H9 (cell line): ENCODE measurements at regions not wholly inside any gene's neighbourhood (a gene's known extent, or its start where the extent isn't known, plus 50 kb on each side); places are given as distances from the start of the nearest gene placed in this dataset.

Experiments used
- DNase-seq: peaks from one replicate; pipeline ENCODE4 v3.0.0-alpha.2; 2017
- H2AFZ ChIP-seq: one replicate; pipeline ENCODE4 v1.6.1; 2013; ENCODE audit warnings: mild to moderate bottlenecking, low read length, control low read depth, moderate library complexity
- H2AK5ac ChIP-seq: 2 replicates; pipeline ENCODE4 v1.6.1; 2013; ENCODE audit warnings: low read length, control low read depth, mixed read lengths; ENCODE audit not compliant: insufficient read length
- H2BK120ac ChIP-seq: one replicate; pipeline ENCODE4 v1.6.1; 2013; ENCODE audit warnings: low read depth, mild to moderate bottlenecking, low read length, control low read depth, inconsistent platforms; ENCODE audit not compliant: poor library complexity, severe bottlenecking
- H2BK12ac ChIP-seq: 2 replicates; pipeline ENCODE4 v1.6.1; 2013; ENCODE audit warnings: low read length, control low read depth, mixed read lengths, low read depth; ENCODE audit not compliant: insufficient read length
- H2BK15ac ChIP-seq: 2 replicates; pipeline ENCODE4 v1.6.1; 2013; ENCODE audit warnings: low read depth, low read length, control low read depth
- H2BK20ac ChIP-seq: one replicate; pipeline ENCODE4 v1.6.1; 2013; ENCODE audit warnings: low read depth, mild to moderate bottlenecking, low read length, control low read depth, inconsistent platforms; ENCODE audit not compliant: poor library complexity, severe bottlenecking
- H2BK5ac ChIP-seq: 2 replicates; pipeline ENCODE4 v1.6.1; 2013; ENCODE audit warnings: low read length, control low read depth, mixed read lengths; ENCODE audit not compliant: insufficient read length
- H3K14ac ChIP-seq: 2 replicates; pipeline ENCODE4 v1.6.1; 2013; ENCODE audit warnings: low read length, control low read depth; ENCODE audit not compliant: insufficient read depth
- H3K18ac ChIP-seq: 2 replicates; pipeline ENCODE4 v1.6.1; 2013; ENCODE audit warnings: low read depth, mild to moderate bottlenecking, mixed read lengths, low read length, control low read depth; ENCODE audit not compliant: insufficient read length
- H3K23ac ChIP-seq: 2 replicates; pipeline ENCODE4 v1.6.1; 2013; ENCODE audit warnings: low read length, control low read depth, mixed read lengths, low read depth; ENCODE audit not compliant: insufficient read length
- H3K23me2 ChIP-seq: 2 replicates; pipeline ENCODE4 v1.6.1; 2013; ENCODE audit warnings: low read depth, mild to moderate bottlenecking, mixed read lengths, low read length, control low read depth; ENCODE audit not compliant: insufficient read length, poor library complexity, severe bottlenecking
- H3K27ac ChIP-seq: 2 replicates; pipeline ENCODE4 v1.5.1; 2013; ENCODE audit warnings: low read length, control low read depth, mixed read lengths, low read depth; ENCODE audit not compliant: insufficient read length
- H3K27me3 ChIP-seq: 2 replicates; pipeline ENCODE4 v1.6.1; 2013; ENCODE audit warnings: low read length, control low read depth, inconsistent platforms; ENCODE audit not compliant: insufficient read depth
- H3K4ac ChIP-seq: 2 replicates; pipeline ENCODE4 v1.6.1; 2013; ENCODE audit warnings: low read depth, mild to moderate bottlenecking, control low read depth, inconsistent platforms, low read length, moderate library complexity
- H3K4me1 ChIP-seq: 2 replicates; pipeline ENCODE4 v1.6.1; 2013; ENCODE audit warnings: low read length, control low read depth, inconsistent platforms; ENCODE audit not compliant: insufficient read depth
- H3K4me2 ChIP-seq: 2 replicates; pipeline ENCODE4 v1.6.1; 2013; ENCODE audit warnings: low read length, control low read depth, mixed read lengths; ENCODE audit not compliant: insufficient read length, insufficient read depth
- H3K56ac ChIP-seq: 2 replicates; pipeline ENCODE4 v1.6.1; 2013; ENCODE audit warnings: low read depth, mild to moderate bottlenecking, mixed read lengths, low read length, control low read depth; ENCODE audit not compliant: insufficient read length
- H3K79me1 ChIP-seq: 2 replicates; pipeline ENCODE4 v1.6.1; 2013; ENCODE audit warnings: low read depth, mild to moderate bottlenecking, moderate library complexity, low read length, control low read depth, inconsistent platforms; ENCODE audit not compliant: insufficient read depth, poor library complexity, severe bottlenecking
- H3K79me2 ChIP-seq: 2 replicates; pipeline ENCODE4 v1.6.1; 2013; ENCODE audit warnings: low read length, control low read depth, inconsistent platforms; ENCODE audit not compliant: insufficient read depth
- H3K9ac ChIP-seq: 2 replicates; pipeline ENCODE4 v1.6.1; 2013; ENCODE audit warnings: low read length, control low read depth, mixed read lengths; ENCODE audit not compliant: insufficient read length; ENCODE audit errors: extremely low read depth
- H3K9me3 ChIP-seq: one replicate; pipeline ENCODE4 v1.6.1; 2013; ENCODE audit warnings: low read depth, low read length, inconsistent platforms; ENCODE audit not compliant: control insufficient read depth
- H3T11ph ChIP-seq: one replicate; pipeline ENCODE4 v1.6.1; 2013; ENCODE audit warnings: mild to moderate bottlenecking, low read length, control low read depth, inconsistent platforms
- H4K20me1 ChIP-seq: one replicate; pipeline ENCODE4 v1.6.1; 2013; ENCODE audit not compliant: control insufficient read depth, insufficient read length, insufficient read depth
- H4K5ac ChIP-seq: 2 replicates; pipeline ENCODE4 v1.6.1; 2013; ENCODE audit warnings: low read depth, mild to moderate bottlenecking, mixed read lengths, low read length, control low read depth; ENCODE audit not compliant: insufficient read length
- H4K8ac ChIP-seq: replicated peaks from 2 replicates; pipeline ENCODE4 v1.6.1; 2013; ENCODE audit warnings: low read length, control low read depth, mixed read lengths, low read depth; ENCODE audit not compliant: insufficient read length
- H4K91ac ChIP-seq: 2 replicates; pipeline ENCODE4 v1.6.1; 2013; ENCODE audit warnings: low read depth, mild to moderate bottlenecking, moderate library complexity, mixed read lengths, low read length, control low read depth; ENCODE audit not compliant: insufficient read length
- H3K27ac Mint-ChIP-seq, 3 experiments: 2 replicates in 2 of 3; 3 replicates in 1 of 3; pipeline ENCODE4 v1.8.0; 2020 to 2021; ENCODE audit warnings: mixed read lengths in 3 of 3, mild to moderate bottlenecking in 1 of 3, moderate library complexity in 1 of 3
- H3K27me3 Mint-ChIP-seq: 2 replicates; pipeline ENCODE4 v1.8.0; 2021; ENCODE audit warnings: low read depth, mild to moderate bottlenecking, moderate library complexity, mixed read lengths
- H3K36me3 Mint-ChIP-seq, 3 experiments: 2 replicates in 2 of 3; 3 replicates in 1 of 3; pipeline ENCODE4 v1.8.0; 2020 to 2021; ENCODE audit warnings: low read depth in 3 of 3, mixed read lengths in 3 of 3; ENCODE audit not compliant: insufficient read depth in 1 of 3
- H3K4me1 Mint-ChIP-seq, 2 experiments: 2 replicates each; pipeline ENCODE4 v1.8.0; 2020; ENCODE audit warnings: mixed read lengths in 2 of 2
- H3K4me3 Mint-ChIP-seq, 2 experiments: 2 replicates in 1 of 2; 3 replicates in 1 of 2; pipeline ENCODE4 v1.8.0; 2020 to 2021; ENCODE audit warnings: mild to moderate bottlenecking in 2 of 2, mixed read lengths in 2 of 2, moderate library complexity in 1 of 2
- H3K9me3 Mint-ChIP-seq, 2 experiments: 2 replicates in 1 of 2; 3 replicates in 1 of 2; pipeline ENCODE4 v1.8.0; 2020; ENCODE audit warnings: mild to moderate bottlenecking in 2 of 2, mixed read lengths in 2 of 2, moderate library complexity in 1 of 2
- CTCF ChIP-seq: fragments of 200-600 bp; sonication (generic); conservative IDR thresholded peaks from 3 replicates; pipeline ENCODE4 v1.8.0; 2021; ENCODE audit warnings: antibody characterized with exemption, mild to moderate bottlenecking
- WGBS: extraction: QIAGEN DNeasy Blood & Tissue Kit; methylation state at CpG from one replicate; pipeline ENCODE4 v1.1.7; 2013; ENCODE audit warnings: missing lambda C conversion rate, low lambda C conversion rate, mixed read lengths; ENCODE audit not compliant: insufficient read length; ENCODE audit errors: extremely low coverage; 5-methylcytosine and 5-hydroxymethylcytosine counted together

GRCh38 chr10:64959883-64960282, 1438.7 kb downstream of the REEP3 start:
- TF ChIP-seq CTCF = no peak
- Histone ChIP-seq H3K4me1 (no peaks in the 10 kb centered on the region), H3K23ac (no peak overlapping the region), H3K14ac (no peak overlapping the region), H2BK20ac (no peak overlapping the region), H2AFZ (no peak overlapping the region), H3K27ac (no peak overlapping the region), H3K9me3 (no peaks in the 10 kb centered on the region), H3K79me2 (no peaks in the 10 kb centered on the region), H4K8ac (no peak overlapping the region), H3K23me2 (no peaks in the 10 kb centered on the region), H3K4ac (no peak overlapping the region), H2BK120ac (no peak overlapping the region), H3K9ac (no peak overlapping the region), H2AK5ac (no peak overlapping the region), H3K4me2 (no peak overlapping the region), H2BK12ac (no peak overlapping the region), H2BK15ac (no peak overlapping the region), H3K56ac (no peak overlapping the region), H4K91ac (no peak overlapping the region), H3K27me3 (no peaks in the 10 kb centered on the region), H2BK5ac (no peak overlapping the region), H3K79me1 (no peaks in the 10 kb centered on the region), H3T11ph (no peak overlapping the region), H4K20me1 (no peaks in the 10 kb centered on the region), H4K5ac (no peak overlapping the region), H3K18ac (no peak overlapping the region)
- Mint-ChIP-seq H3K36me3 (peaks cover 0 to 3% (median 0%) of the 10 kb centered on the region in 3 experiments; a peak in 1 of 7 replicates), H3K27me3 (no peaks in the 10 kb centered on the region), H3K9me3 (peaks cover 0 to 4% of the 10 kb centered on the region in 2 experiments; a peak in 3 of 5 replicates), H3K27ac (no peak overlapping the region), H3K4me1 (no peaks in the 10 kb centered on the region), H3K4me3 (no peak overlapping the region)
- WGBS = no CpG with 5 or more reads among the region's 2 CpGs
- no peak for DNase-seq
